Activated CD4-positive, CD25-positive, alpha-beta regulatory T cell treated with anti-CD3 and anti-CD28 coated beads, Interleukin-2, amount 50 U/mL, for 24 hours (primary cell): ENCODE measurements at regions not wholly inside any gene's neighbourhood (a gene's known extent, or its start where the extent isn't known, plus 50 kb on each side); places are given as distances from the start of the nearest gene placed in this dataset.
"Not testable (repeated sequence)": the region's sequence is repeated elsewhere in the genome, so short reads cannot be mapped to it uniquely, and the experiment has no call there.

ENCODE experiments used
- ATAC-seq, 2 donors: fragments of 150-1000 bp; cut with Tn5 transposase; one replicate each; pipeline ENCODE4 v1.10.0; 2021; ENCODE audit warnings: mild to moderate bottlenecking in 1 of 2, moderate library complexity in 1 of 2

DNA sequence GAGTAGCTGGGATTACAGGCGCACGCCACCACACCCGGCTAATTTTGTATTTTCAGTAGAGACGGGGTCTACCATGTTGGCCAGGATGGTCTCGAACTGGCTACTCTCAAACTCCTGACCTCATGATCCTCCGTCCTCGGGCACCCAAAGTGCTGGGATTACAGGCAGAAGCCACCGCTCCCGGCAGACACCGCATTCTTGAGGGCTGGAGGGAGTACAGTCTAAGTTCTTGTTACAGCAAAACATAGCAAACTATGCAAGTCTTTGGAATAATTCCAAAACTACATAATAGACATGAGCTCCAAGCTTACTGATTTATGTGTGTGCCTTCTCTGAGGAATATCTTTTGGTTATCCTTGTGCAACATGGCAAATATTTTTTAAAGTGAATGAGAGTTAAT lies 299.1 kb upstream of the ZNF658 start:
- ATAC-seq = not testable (repeated sequence)

GRCh38 chr9:66631521-66632046 lies 268.9 kb upstream of the ZNF658 start:
- ATAC-seq = not testable (repeated sequence)

- not testable (repeated sequence) for ATAC-seq
These were observed 252.8 kb upstream of the ZNF658 start for GRCh38 chr9:66647675-66648074.

DNA sequence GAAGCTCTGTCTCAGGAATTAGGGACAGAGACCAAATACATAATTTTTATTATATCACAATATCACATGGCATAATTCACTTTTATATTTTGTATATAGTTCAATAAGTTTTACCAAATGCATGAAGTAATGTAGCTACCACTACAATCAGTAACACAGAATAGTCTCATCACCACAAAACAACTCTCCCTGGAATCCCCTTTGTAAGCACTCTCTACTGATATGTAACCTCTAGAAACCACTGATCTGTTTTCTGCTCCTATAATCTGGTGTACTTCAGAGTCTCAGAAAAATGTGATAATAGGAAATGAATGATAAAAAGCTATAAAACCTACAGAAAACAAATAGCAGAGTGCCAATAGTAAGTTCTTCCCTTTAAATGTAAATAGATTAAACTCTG lies 210.3 kb upstream of the ZNF658 start:
- not testable (repeated sequence) for ATAC-seq

- ATAC-seq = not testable (repeated sequence)
These were observed 204.8 kb upstream of the ZNF658 start for GRCh38 chr9:66695561-66696240.

DNA sequence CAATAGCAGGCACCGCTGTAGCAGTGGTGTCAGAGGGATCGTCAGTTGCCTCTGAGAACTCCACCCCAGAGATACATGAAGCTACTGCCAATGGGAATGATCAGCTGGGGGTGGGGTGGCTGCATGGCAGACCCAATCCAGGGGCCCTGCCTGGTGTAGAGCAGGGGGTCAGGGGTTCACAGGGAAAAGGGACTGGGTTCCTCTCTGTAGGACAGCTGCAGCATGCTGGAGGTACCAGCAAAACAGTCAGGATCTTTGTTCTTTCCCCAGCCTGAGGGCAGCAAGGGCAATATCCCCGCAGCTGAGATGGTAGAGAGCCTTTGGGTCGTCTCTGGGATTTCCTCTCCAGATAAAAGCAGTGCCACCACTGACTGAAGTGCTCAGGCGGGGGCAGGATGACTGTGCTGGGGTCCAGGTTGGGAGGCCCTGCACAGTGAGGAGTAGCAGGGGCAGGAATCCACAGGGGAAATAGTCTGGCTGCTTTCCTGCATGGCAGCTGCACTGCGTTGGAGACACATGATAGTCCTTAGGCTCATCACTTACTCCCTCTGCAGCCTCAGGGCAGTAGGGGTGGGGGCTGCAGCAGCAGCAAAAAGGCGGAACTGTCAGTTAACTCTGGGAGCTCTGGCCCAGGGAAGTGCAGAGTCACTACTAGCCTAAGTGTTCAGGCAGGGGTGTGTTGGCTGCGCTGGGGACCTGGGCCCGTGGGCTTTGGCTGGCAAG lies 203.0 kb upstream of the ZNF658 start:
- ATAC-seq = not testable (repeated sequence)

DNA sequence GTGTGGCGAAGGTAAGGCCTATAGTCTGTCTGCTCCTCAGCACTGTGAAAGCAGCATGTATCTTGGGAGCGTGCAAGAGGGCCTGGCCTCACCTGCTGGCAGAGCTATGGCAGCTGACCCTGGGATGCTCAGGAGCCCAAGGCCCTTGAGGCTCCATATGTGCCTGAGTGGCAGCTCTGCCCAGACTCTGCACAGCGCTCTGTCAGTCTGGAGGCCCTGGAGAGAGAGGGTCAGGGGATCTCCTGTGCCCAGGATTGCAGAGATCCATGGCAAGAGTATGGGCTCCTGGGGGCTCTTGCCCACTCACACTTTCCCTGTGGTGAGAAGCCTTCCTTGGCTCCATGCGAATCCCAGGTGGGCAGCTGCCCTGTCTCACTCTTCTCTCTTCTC lies 202.5 kb upstream of the ZNF658 start:
- ATAC-seq = not testable (repeated sequence)

DNA sequence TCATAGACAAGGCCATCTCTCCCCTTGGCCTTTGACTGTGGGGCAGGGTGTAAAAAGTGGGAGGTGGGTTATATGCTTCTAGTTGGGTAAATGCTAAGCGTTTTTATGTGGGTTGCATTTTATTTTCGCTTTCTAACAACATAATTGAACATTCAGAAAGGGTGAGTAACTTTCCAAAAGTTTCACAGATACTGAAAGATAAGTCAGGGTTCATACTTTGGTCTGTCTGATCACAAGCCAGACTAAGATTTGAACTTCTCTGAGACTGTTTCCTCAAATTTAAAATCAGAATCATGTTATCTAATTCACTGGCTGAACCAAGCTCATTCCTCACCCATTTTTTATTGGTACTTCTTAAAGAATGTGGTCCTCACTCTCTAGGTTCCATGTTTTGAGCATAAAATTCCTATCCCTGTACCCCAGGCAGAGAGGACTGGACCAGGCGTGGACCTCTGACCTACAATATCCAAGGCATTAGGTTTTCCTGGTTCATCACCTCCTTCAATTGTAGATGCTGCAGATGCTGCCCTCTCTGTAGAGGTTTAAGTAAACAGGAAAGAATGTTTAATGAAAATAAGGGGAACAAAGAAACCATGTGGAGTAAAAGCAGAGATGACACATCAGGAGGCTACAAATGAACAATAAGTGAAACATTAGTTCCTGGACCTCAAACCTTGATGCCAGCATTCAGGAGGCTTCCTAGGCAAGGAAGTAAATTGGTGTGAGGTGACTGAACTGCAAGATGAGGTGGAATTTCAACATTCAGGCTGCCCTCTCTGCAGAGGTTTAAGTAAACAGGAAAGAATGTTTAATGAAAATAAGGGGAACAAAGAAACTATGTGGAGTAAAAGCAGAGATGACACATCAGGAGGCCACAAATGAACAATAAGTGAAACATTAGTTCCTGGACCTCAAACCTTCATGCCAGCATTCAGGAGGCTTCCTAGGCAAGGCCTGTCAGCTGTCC lies 198.8 kb upstream of the ZNF658 start:
- ATAC-seq = not testable (repeated sequence)

DNA sequence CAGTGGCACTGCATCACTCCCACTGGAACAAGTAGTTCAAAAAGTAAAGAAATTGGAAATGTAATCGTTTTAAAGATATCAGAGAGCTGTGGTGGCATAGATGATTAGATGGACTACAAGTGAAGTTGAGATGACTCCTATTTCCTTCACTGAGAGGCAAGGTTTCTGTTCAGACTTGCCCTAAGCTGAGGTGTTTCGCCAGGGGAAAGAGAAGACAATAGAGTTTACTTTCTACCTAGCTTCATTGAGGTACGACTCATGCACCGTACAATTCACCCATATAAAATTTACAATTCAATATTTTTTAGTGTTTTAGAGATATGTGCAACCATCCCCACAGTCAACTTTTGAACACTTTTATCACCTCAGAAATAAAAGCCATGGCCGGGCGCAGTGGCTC lies 189.0 kb upstream of the ZNF658 start:
- not testable (repeated sequence) for ATAC-seq

DNA sequence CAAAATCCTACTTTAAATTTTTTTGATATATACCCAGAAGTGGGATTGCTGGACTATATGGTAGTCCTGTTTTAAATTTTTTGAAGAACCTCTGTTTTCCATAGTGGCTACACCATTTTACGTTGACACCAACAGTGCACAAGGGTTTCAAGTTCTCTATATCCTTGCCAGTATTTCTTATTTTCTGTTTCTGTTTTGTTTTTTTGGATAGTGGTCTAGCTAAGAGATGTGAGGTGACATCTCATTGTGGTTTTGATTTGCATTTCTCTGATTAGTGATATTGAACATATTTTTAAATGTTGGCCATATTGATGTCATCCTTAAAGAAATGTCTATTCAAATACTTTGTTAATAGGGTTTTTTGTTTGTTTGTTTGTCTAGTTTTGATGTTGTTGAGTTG lies 187.7 kb upstream of the ZNF658 start:
- ATAC-seq = not testable (repeated sequence)

GRCh38 chr9:66713552-66713951 lies 187.0 kb upstream of the ZNF658 start:
- ATAC-seq = not testable (repeated sequence)

- ATAC-seq = not testable (repeated sequence)
These were observed 179.7 kb upstream of the ZNF658 start for GRCh38 chr9:66720845-66721244.

GRCh38 chr9:66727540-66727939 lies 173.0 kb upstream of the ZNF658 start:
- ATAC-seq = not testable (repeated sequence)

DNA sequence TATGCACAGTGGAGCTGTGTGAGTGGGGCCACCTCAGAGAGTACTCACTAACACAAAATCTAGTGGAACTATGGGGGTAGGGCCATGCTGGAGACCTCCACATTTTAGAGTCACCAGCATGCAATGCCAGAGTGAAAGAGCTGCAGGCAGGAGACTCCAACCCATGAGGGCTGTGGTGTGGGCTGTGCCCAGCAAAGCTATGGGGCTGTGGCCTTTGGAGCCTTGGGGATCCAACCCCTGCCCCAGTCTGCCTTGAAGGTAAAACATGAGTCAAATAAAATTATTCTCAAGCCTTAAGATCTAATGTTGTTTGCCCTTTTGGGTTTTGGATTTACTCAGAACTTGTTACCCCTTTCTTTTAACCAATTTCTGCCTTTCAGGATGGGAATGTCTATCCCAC lies 163.8 kb upstream of the ZNF658 start:
- not testable (repeated sequence) for ATAC-seq

DNA sequence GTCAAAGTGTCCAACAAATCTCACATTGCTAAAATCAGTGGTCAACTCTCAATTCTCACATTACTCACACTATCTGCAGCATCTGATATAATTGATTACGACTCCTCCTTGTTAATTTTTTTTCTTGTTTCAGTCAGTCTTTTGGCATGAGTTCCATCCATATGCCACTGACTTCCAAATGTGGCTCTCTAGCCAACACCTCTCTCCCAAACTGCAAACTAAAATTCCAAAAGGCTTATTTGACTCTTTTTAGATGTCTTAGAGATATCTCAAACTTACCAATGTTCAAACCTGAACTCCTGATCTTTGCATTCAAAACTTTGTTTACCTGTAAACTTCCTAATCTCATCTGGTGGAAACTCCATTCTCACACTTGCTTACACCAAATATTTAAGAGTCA lies 162.1 kb upstream of the ZNF658 start:
- not testable (repeated sequence) for ATAC-seq

DNA sequence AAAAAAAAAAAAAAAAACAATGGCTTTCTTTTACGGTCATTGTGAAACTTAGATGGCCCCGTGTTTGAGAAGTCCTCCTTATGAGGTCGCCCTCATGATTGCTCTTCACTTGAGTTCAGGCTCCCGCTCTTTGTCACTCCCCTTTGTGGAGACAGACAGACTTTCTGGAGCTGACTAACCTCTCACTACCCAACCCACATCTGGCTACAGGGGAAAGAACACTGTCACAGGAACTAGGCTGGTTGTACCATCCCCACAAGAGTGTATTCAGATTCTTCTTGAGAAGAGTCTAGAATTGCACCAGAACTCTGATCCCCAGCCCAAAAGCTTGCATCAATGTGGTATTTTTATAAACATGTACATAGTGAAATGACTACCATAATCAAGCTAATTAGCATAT lies 160.4 kb upstream of the ZNF658 start:
- not testable (repeated sequence) for ATAC-seq

DNA sequence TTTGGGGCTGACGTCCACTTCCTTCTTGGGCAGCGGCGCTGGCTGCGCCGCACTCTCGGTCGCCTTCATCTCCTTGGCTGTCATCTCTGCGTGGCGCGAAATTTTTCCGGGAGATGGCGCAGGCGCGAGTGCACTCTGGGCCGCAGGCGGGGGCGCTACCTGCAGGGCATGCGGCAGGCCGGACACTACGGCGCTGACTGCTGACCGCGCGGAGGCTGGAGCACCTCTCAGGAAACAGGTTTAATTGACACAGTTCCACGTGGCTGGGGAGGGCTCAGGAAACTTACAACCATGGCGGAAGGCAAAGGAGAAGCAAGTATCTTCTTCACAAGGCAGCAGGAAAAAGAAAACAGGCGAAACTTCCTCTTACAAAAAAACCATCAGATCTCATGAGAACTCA lies 154.7 kb upstream of the ZNF658 start:
- ATAC-seq = not testable (repeated sequence)

DNA sequence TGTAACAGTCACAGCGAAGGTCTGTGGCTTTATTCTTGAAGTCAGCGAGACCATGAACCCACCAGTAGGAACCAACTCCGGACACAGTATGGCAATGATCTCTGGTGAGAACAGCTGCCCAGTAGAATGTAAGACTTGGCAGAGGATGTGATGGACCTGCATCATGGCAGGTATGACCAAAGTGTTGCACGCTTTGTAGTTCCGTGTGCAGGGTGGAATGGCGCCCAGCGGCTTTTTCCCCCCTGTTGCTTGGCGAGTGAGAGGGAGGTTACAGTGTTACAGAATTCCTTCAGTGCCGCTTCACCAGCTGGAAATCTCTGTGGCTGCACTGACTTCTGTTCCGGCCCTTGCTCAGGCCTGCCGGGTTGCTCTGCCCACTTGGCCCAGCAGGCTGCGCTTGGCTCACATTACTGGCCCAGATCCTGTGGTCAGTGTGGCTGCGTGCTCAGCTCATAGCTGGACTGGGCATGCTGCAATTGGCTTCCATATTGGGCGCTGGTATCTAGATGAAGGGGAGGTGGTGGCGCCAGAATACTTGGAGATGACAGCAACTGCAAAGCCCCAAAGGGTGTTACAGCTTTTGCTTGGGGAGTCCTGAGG lies 148.1 kb upstream of the ZNF658 start:
- not testable (repeated sequence) for ATAC-seq

GRCh38 chr9:66759825-66760492 lies 140.6 kb upstream of the ZNF658 start:
- ATAC-seq = not testable (repeated sequence)

- ATAC-seq = peak in 1 of 2 donors; percentile 20
These were observed 135.6 kb upstream of the ZNF658 start for GRCh38 chr9:66764799-66765493.

- ATAC-seq = not testable (repeated sequence)
These were observed 135.0 kb upstream of the ZNF658 start for GRCh38 chr9:66765531-66765930.
